GM18511 (cell line): ENCODE measurements at regions not wholly inside any gene's neighbourhood (a gene's known extent, or its start where the extent isn't known, plus 50 kb on each side); places are given as distances from the start of the nearest gene placed in this dataset.

Source experiments
- ATAC-seq: cut with Tn5 transposase; IDR thresholded peaks from one replicate; pipeline ENCODE4 v1.9.1; 2021; ENCODE audit warnings: mild to moderate bottlenecking, moderate library complexity; ENCODE audit not compliant: unreplicated experiment

DNA sequence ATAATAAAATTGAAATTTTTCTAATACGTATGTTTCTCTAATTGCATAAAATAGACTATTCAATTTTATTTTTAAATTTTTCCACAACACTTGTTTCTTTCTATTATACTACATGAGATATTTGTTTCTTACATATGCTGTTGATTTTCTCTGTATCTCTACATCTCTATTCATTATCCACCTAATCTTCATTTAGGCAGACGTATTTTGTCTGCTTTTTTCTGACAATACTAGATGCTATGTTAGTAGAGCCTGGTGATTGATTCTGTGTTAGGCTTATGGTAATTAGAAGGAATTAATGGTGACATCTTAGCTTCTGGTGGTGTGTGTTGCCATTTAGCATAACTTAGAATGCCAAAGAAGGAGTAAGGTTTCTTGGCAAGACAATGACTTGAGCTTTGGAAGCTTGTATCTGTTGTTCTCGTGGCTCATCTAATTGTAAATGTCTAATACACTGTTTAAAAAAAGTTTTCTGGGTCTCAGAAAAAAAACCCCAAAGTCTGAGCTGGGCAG, 1610.7 kb upstream of the PCDH20 start:
- ATAC-seq: no peak

DNA sequence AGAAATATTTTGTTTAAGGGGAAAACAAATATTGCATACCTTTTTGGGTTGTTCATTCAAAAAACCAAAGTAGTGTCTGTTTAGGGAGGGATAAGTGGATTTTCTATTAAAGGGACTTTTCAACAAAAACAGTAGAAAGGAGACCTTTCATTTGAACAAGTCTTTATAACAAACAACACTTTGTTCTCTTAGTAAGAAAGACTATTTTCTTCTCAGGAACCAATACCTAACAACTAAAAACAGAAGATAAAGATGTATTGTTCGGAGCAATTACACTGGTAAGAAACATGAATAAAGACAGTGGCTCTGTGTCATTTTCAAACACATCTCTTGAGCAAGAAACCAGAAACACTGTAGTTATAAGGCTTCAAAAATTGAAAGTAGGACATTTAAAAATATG, 1610.1 kb upstream of the PCDH20 start:
- no peak for ATAC-seq

DNA sequence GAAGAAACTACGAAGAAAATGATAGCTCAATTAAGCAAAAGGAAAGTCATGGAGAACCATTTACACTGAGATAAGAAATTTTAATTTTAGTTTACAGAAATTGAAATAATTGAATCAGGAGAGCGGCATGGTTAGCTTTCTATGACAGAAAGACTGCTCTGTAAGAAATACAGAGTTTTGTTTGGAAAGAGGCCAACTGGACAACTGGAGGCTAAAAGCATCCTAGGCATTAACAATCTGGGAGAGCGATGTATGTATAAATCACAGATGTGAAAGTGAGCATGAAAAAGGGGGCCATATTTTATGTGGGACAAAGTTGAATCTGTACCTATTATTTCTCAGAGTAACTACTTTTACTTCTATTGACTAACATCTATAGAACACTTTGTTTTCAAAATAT, 1608.8 kb upstream of the PCDH20 start:
- no peak for ATAC-seq

DNA sequence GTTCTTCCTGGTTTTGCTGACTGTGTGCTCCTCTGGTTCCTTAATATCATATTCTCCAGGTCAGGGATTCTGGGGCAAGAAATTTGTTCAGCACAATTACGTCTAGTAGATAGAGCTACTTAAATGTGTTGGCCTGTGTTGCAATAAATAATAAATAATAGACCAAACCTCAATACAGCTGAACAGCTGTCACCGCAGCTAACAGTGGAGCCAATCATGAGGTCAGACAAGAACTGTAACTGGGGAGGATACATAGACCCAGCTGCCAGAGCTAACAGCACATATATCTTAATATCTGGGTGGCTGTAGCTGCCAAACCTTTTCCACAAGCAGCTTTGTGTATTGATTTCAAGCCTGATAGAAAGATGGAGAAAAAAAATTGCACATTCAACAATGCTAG, 1596.3 kb upstream of the PCDH20 start:
- no peak for ATAC-seq

- no peak for ATAC-seq
Observed at GRCh38 chr13:63010072-63010658, 1594.5 kb upstream of the PCDH20 start.

GRCh38 chr13:63005625-63006024, 1590.0 kb upstream of the PCDH20 start:
- ATAC-seq: no peak

- ATAC-seq: no peak
Observed at GRCh38 chr13:62997696-62998095, 1582.0 kb upstream of the PCDH20 start.

- no peak for ATAC-seq
Observed at GRCh38 chr13:62997038-62997599, 1581.5 kb upstream of the PCDH20 start.

GRCh38 chr13:62973804-62974203, 1558.2 kb upstream of the PCDH20 start:
- no peak for ATAC-seq

GRCh38 chr13:62964522-62964921, 1548.9 kb upstream of the PCDH20 start:
- ATAC-seq: no peak

GRCh38 chr13:62960723-62961122, 1545.1 kb upstream of the PCDH20 start:
- no peak for ATAC-seq

- ATAC-seq: no peak
Observed at GRCh38 chr13:62933809-62934208, 1518.2 kb upstream of the PCDH20 start.

DNA sequence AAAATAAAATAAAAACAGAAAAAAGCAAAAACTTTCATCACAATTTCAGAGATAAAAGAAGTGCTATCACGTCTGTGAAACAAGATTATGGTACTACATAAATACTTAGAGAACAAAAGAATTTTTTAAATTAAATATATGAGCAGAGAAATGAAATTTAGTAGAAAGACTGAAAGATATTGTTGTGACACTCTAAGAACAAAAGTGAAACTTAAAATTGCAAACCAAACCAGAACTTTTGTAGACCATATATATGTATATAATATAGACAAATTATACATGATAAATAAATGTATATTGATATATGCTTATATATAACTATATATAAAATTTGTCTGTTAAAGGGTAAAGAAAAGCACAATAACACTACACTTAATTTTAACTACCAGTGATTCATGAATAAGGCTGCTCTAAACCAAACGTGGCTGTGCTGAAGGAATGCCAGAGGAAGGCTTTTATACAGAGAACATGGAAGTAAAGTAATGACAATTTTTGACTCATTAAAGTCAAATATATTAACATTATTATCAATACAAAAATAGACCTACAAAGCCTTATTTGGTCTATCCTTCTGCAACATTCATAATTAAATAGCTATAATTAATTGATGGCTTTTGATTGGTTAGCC, 1516.7 kb upstream of the PCDH20 start:
- ATAC-seq: no peak

- ATAC-seq: no peak
Observed at GRCh38 chr13:62931853-62932252, 1516.2 kb upstream of the PCDH20 start.

GRCh38 chr13:62924395-62924794, 1508.7 kb upstream of the PCDH20 start:
- no peak for ATAC-seq

DNA sequence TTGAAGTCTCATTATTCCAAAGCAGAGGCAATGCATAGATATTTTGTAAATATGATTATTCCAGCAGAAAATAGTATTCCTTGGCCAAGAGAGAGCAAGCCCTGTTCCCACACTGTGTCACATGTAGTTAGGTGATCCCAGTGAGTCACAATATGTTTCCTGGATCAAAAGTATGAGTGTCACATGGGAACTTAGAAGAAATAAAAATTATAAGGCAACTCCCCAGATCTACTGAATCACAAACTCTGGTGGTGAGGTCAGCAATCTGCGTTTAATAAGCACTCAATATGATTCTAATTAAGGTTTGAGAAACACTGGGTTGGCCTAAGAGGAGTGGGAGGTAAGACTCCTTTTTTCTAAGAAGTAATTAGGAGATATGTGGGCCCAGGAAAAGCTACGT, 1504.5 kb upstream of the PCDH20 start:
- no peak for ATAC-seq

- ATAC-seq: no peak
Observed at GRCh38 chr13:62919491-62919890, 1503.8 kb upstream of the PCDH20 start.

DNA sequence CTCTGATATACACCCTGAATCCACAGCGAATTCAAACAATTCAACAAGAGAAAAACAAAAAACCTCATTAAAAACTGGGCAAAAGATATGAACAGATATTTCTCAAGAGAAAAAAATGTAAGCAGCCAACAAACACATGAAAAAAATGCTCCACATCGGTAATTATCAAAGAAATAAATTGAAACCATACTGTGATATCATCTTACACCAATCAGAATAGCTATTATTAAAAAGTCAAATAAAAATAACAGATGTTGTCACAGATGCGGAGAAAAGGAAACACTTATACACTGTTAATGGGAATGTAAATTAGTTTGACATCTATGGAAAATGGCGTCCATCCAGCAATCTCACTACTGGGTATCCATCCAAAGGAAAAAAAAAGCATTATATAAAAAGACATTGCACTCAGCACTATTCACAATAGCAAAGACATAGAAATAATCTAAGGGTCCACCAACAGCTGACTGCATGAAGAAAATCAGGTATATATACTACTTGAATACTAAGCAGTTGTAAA, 1495.0 kb upstream of the PCDH20 start:
- ATAC-seq: no peak

DNA sequence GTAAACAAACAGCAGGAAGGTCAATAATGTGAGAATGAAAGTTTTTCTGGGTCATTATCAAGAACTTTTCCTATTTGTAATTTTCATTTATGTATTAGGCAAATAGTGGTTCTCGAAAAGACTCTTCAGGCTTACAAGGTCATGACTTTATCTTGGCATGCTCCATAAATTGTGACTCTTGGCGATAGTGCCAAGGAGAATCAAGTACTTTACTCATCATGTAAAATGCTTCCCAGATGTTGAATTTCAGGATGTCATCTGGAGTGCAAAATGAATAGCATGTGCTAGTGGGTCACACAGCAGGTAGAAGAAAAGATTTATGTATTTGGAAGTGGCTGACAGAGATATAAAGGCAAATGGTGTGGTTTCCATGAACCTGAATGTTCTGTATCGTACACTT, 1492.7 kb upstream of the PCDH20 start:
- ATAC-seq: no peak

GRCh38 chr13:62906896-62907295, 1491.2 kb upstream of the PCDH20 start:
- no peak for ATAC-seq

GRCh38 chr13:62906469-62906868, 1490.8 kb upstream of the PCDH20 start:
- ATAC-seq: no peak

DNA sequence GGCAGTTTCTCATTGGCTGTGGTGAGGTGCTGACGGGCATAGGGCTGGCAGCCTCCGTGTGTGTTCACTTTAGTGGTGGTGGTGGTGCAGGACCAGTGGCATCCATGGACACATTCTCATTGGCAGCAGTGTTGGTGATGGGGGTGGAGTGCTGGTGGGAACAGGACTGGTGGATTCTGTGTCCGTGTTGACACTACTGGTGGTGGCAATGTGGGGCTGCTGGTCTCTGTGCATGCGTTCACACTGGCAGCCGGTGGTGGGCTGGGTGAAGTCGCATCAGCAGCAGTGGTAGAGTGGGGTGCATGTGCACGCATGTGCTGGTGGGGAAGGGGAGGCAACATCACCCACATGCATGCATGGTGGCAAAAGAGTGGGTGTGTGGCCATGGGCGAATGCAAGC, 1471.4 kb upstream of the PCDH20 start:
- no peak for ATAC-seq
